BJ (cell line): ENCODE measurements at regions not wholly inside any gene's neighbourhood (a gene's known extent, or its start where the extent isn't known, plus 50 kb on each side); places are given as distances from the start of the nearest gene placed in this dataset.

ENCODE experiments used
- CTCF ChIA-PET: fragments of 350-600 bp; formaldehyde crosslinking; extraction: SDS; loops from one replicate; lab custom pipeline; 2021; ENCODE audit warnings: antibody characterized with exemption, inconsistent platforms; lab: Yijun Ruan, JAX
- POLR2A ChIA-PET: fragments of 300-600 bp; sonication (Branson Sonifier 250); formaldehyde crosslinking; extraction: SDS; loops from one replicate; lab custom pipeline; 2021; ENCODE audit warnings: antibody characterized with exemption; lab: Charles Lee
- DNase-seq: peaks from one replicate; pipeline ENCODE4 v3.0.0-alpha.2; 2011; ENCODE audit warnings: low read depth
- H3K27me3 ChIP-seq: 2 replicates; pipeline ENCODE4 v1.6.0; 2011; ENCODE audit warnings: low read length; ENCODE audit not compliant: control insufficient read depth, insufficient read depth
- H3K36me3 ChIP-seq: 2 replicates; pipeline ENCODE4 v1.5.1; 2011; ENCODE audit warnings: low read length; ENCODE audit not compliant: control insufficient read depth, insufficient read depth
- H3K4me3 ChIP-seq: 2 replicates; pipeline ENCODE4 v1.5.1; 2011; ENCODE audit warnings: low read depth, mild to moderate bottlenecking, control low read depth, low read length
- TF ChIP-seq, protein P1 (sequence below): IDR thresholded peaks from 2 replicates; pipeline ENCODE4 v1.5.1; 2011; ENCODE audit warnings: low read depth, mild to moderate bottlenecking, control low read depth, inconsistent platforms, low read length, moderate library complexity; ENCODE audit not compliant: insufficient read depth

DNA sequence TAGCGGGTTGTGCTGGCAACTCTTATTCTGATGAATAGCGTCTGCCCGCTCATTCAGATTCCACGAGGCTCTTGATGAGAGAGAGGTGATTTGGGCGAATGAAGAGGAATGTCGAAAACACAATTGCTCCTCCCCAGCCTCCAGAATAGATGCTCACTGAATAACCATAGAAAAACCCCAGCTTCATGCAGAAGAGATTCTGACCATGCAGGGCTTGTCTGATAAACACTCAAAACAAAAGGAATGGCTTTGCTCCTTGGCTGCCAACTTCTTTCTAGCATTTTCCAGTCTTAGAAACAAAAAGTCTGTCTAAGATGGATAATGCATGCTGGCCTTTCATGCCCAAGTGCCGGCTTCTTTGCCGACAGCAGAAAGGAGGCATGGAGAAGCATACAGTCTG is 569.5 kb downstream of the MN1 start:
- no peak for DNase-seq
- TF ChIP-seq, protein P1, sequence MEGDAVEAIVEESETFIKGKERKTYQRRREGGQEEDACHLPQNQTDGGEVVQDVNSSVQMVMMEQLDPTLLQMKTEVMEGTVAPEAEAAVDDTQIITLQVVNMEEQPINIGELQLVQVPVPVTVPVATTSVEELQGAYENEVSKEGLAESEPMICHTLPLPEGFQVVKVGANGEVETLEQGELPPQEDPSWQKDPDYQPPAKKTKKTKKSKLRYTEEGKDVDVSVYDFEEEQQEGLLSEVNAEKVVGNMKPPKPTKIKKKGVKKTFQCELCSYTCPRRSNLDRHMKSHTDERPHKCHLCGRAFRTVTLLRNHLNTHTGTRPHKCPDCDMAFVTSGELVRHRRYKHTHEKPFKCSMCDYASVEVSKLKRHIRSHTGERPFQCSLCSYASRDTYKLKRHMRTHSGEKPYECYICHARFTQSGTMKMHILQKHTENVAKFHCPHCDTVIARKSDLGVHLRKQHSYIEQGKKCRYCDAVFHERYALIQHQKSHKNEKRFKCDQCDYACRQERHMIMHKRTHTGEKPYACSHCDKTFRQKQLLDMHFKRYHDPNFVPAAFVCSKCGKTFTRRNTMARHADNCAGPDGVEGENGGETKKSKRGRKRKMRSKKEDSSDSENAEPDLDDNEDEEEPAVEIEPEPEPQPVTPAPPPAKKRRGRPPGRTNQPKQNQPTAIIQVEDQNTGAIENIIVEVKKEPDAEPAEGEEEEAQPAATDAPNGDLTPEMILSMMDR: no peak
- POLR2A ChIA-PET: no interaction called here
- no peak overlapping the region for H3K4me3 ChIP-seq
- H3K36me3 ChIP-seq: no peaks in the 10 kb centered on the region
- CTCF ChIA-PET: no interaction called here
- H3K27me3 ChIP-seq: peaks cover 2% of the 10 kb centered on the region; the same call in 1 of the 2 replicates

DNA sequence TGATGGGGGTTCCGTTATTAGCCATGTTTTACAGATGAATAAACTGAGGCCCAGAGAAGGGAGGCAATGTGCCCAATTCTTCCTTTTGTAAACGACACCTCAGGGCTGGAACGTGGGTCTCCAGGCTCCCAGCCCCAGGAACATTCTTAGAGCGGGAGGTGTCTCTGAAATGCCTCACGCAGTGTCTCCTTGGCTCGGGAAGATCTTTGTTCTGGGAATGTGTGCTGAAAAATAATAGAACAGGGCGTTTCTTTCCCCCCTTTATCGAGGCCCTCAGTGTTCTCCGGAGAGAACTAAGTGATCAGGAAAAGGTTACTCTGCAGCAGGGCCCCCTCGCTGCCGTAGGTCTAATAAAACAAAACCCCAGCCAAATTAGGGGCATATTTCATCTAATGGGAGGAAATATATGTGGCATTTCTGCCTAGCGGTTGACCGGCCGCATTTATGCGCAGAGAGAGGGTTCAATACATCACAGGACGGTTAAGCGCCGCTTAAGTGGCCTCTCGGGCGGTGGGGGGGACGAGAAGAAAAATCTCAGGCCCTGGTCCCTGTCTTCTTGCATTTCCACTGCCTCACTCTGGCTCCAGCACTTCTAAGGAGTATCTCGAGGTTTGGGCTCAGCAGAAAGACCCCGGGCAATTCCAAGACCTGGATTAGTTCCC is 564.3 kb downstream of the MN1 start:
- TF ChIP-seq, protein P1: no peak
- POLR2A ChIA-PET: no interaction called here
- CTCF ChIA-PET: no interaction called here
- H3K4me3 ChIP-seq: no peak overlapping the region
- no peaks in the 10 kb centered on the region for H3K36me3 ChIP-seq
- peaks cover 2% of the 10 kb centered on the region; the same call in 1 of the 2 replicates for H3K27me3 ChIP-seq
- DNase-seq: no peak

GRCh38 chr22:27238935-27239510 is 562.5 kb downstream of the MN1 start:
- CTCF ChIA-PET: no interaction called here
- TF ChIP-seq, protein P1: no peak
- H3K4me3 ChIP-seq: no peak overlapping the region
- no peaks in the 10 kb centered on the region for H3K36me3 ChIP-seq
- POLR2A ChIA-PET: no interaction called here
- DNase-seq: peak; percentile 68
- no peaks in the 10 kb centered on the region; the same call in 1 of the 2 replicates for H3K27me3 ChIP-seq

DNA sequence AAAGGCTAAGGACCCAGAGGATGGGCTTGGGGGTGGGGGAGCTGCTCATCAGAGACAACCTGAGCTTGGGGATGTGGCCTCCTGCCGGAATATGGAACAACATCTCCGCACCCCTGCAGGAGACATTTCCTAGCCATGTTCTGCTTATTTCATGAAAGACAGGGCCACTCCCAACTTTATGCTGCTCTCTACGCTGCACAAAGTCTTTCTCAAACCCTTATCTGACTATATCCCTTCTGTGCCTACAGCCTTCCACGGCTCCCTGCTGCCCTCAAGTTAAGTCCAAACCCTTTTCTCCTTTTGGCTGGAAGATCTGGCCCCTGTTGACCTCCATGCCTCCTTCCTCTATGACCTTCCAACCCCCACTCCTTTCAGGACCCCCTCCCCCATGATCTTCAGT is 562.0 kb downstream of the MN1 start:
- Histone ChIP-seq H3K4me3 (no peak overlapping the region), H3K27me3 (no peaks in the 10 kb centered on the region; the same call in 1 of the 2 replicates), H3K36me3 (no peaks in the 10 kb centered on the region)
- DNase-seq: no peak
- ChIA-PET POLR2A (no interaction called here), CTCF (no interaction called here)
- TF ChIP-seq, protein P1: no peak

DNA sequence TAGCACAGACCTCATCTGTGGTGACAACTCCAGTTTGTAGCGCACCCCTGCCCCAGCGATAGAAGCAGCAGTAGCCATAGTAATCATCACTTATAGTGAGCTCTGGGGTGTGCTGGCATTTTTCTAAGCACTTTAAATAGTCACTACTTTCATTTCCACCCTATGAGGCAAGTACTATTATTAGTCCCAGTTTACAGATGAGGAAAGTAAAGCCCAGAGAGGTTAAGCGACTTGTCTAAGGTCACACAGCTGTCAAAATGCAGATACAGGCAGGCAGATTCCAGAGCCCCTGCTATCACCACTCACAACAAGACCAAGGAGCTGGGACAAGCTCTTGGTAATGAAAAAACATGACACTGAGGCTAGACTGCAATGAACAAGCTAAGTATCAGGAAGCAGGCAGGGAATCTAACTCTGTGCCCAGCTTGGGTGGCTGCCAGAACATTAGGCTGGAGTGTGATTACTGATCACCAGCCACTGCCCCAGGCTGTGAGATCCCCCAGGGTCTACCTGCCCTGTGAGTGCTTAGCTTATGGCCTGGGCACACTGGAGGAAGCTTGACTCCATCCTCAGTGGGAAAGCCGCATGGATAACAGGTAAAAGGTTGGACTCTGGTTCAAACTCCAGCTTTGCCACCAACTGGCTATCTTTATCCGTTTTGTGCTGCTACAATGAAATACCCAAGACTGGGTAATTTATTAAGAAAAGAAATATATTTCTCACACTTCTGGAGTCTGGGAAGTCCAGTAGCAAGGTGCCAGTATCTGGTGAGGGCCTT is 561.1 kb downstream of the MN1 start:
- ChIA-PET POLR2A (no interaction called here), CTCF (no interaction called here)
- no peaks in the 10 kb centered on the region for H3K36me3 ChIP-seq
- H3K27me3 ChIP-seq: no peaks in the 10 kb centered on the region; the same call in 1 of the 2 replicates
- TF ChIP-seq, protein P1: no peak
- H3K4me3 ChIP-seq: no peak overlapping the region
- no peak for DNase-seq
